Activated CD8-positive, alpha-beta T cell treated with anti-CD3 and anti-CD28 coated beads for 36 hours (primary cell): ENCODE measurements at regions not wholly inside any gene's neighbourhood (a gene's known extent, or its start where the extent isn't known, plus 50 kb on each side); places are given as distances from the start of the nearest gene placed in this dataset.

ENCODE experiments used
- ATAC-seq: fragments of 200-7000 bp; cut with Tn5 transposase; one replicate; pipeline ENCODE4 v1.10.0; 2021; ENCODE audit warnings: mild to moderate bottlenecking, moderate library complexity
- CTCF ChIA-PET: fragments of 350-600 bp; sonication (Branson Sonifier 250); formaldehyde crosslinking; loops from one replicate; lab custom pipeline; 2021; ENCODE audit warnings: antibody characterized with exemption; lab: Charles Lee
- POLR2A ChIA-PET: fragments of 350-600 bp; sonication (Branson Sonifier 250); formaldehyde crosslinking; loops from one replicate; lab custom pipeline; 2021; ENCODE audit warnings: antibody characterized with exemption; lab: Charles Lee
- DNase-seq: peaks from one replicate; pipeline ENCODE4 v3.0.0-alpha.2; 2020
- H3K27ac Mint-ChIP-seq: one replicate; pipeline ENCODE4 v1.8.0; 2021; ENCODE audit warnings: mild to moderate bottlenecking, mixed read lengths
- H3K27me3 Mint-ChIP-seq: one replicate; pipeline ENCODE4 v1.8.0; 2021; ENCODE audit warnings: mixed read lengths
- H3K36me3 Mint-ChIP-seq: one replicate; pipeline ENCODE4 v1.8.0; 2021; ENCODE audit warnings: low read depth, mixed read lengths
- H3K4me1 Mint-ChIP-seq: one replicate; pipeline ENCODE4 v1.8.0; 2021; ENCODE audit warnings: low read depth, mixed read lengths
- H3K4me3 Mint-ChIP-seq: one replicate; pipeline ENCODE4 v1.8.0; 2021; ENCODE audit warnings: mild to moderate bottlenecking, moderate library complexity, mixed read lengths
- H3K9me3 Mint-ChIP-seq: one replicate; pipeline ENCODE4 v1.8.0; 2021; ENCODE audit warnings: mixed read lengths
- CTCF ChIP-seq: fragments of 200-600 bp; IDR thresholded peaks from one replicate; pipeline ENCODE4 v1.8.0; 2022; ENCODE audit warnings: antibody characterized with exemption, mild to moderate bottlenecking
- intact Hi-C: fragments of 100-400 bp; cut with micrococcal nuclease; formaldehyde crosslinking; loops from one replicate; pipeline ENCODE4 v1.10.0; 2022

GRCh38 chr3:124298301-124298700 is 306.4 kb upstream of the ROPN1 start:
- Mint-ChIP-seq H3K9me3 (no peaks in the 10 kb centered on the region), H3K27ac (no peak overlapping the region), H3K36me3 (no peaks in the 10 kb centered on the region), H3K4me1 (no peaks in the 10 kb centered on the region), H3K27me3 (peaks cover 10% of the 10 kb centered on the region), H3K4me3 (no peak overlapping the region)
- intact Hi-C loops, result no loop called here
- DNase-seq (no peak), ATAC-seq (no peak)
- ChIA-PET POLR2A (no interaction called here), CTCF (no interaction called here)
- no peak for TF ChIP-seq CTCF

GRCh38 chr3:124298951-124299350 is 307.0 kb upstream of the ROPN1 start:
- CTCF ChIA-PET, result no interaction called here
- Mint-ChIP-seq H3K4me3 (no peak overlapping the region), H3K4me1 (no peaks in the 10 kb centered on the region), H3K9me3 (no peaks in the 10 kb centered on the region), H3K27me3 (peaks cover 10% of the 10 kb centered on the region), H3K27ac (no peak overlapping the region), H3K36me3 (no peaks in the 10 kb centered on the region)
- POLR2A ChIA-PET, result no interaction called here
- intact Hi-C loops, result no loop called here
- no peak for DNase-seq
- ATAC-seq, result no peak
- no peak for TF ChIP-seq CTCF

- TF ChIP-seq CTCF, result no peak
- CTCF ChIA-PET, result no interaction called here
- no peaks in the 10 kb centered on the region for H3K4me1 Mint-ChIP-seq
- no peaks in the 10 kb centered on the region for H3K9me3 Mint-ChIP-seq
- peaks cover 9% of the 10 kb centered on the region for H3K27me3 Mint-ChIP-seq
- ATAC-seq (no peak), DNase-seq (no peak)
- POLR2A ChIA-PET, result no interaction called here
- H3K27ac Mint-ChIP-seq, result no peak overlapping the region
- H3K4me3 Mint-ChIP-seq, result no peak overlapping the region
- intact Hi-C loops, result no loop called here
- no peaks in the 10 kb centered on the region for H3K36me3 Mint-ChIP-seq
Measured at GRCh38 chr3:124299831-124300230, 307.9 kb upstream of the ROPN1 start.

- H3K27ac Mint-ChIP-seq, result no peak overlapping the region
- H3K36me3 Mint-ChIP-seq, result peaks cover 1% of the 10 kb centered on the region
- no peak overlapping the region for H3K4me3 Mint-ChIP-seq
- H3K9me3 Mint-ChIP-seq, result peaks cover 1% of the 10 kb centered on the region
- intact Hi-C loops, result no loop called here
- H3K4me1 Mint-ChIP-seq, result no peaks in the 10 kb centered on the region
- DNase-seq (no peak), ATAC-seq (no peak)
- no peak for TF ChIP-seq CTCF
- peaks cover 9% of the 10 kb centered on the region for H3K27me3 Mint-ChIP-seq
- ChIA-PET POLR2A (no interaction called here), CTCF (no interaction called here)
Measured at GRCh38 chr3:124300416-124300815, 308.5 kb upstream of the ROPN1 start.

GRCh38 chr3:124303305-124303910 is 311.5 kb upstream of the ROPN1 start:
- intact Hi-C loops, result no loop called here
- Mint-ChIP-seq H3K4me1 (no peaks in the 10 kb centered on the region), H3K36me3 (peaks cover 1% of the 10 kb centered on the region), H3K4me3 (no peak overlapping the region), H3K9me3 (peaks cover 16% of the 10 kb centered on the region), H3K27me3 (peaks cover 2% of the 10 kb centered on the region), H3K27ac (no peak overlapping the region)
- ATAC-seq, result no peak
- CTCF ChIA-PET, result no interaction called here
- DNase-seq, result no peak
- POLR2A ChIA-PET, result no interaction called here
- TF ChIP-seq CTCF, result no peak
